Head of caudate nucleus (tissue), 42 donors: ENCODE measurements at regions not wholly inside any gene's neighbourhood (a gene's known extent, or its start where the extent isn't known, plus 50 kb on each side); places are given as distances from the start of the nearest gene placed in this dataset.
"Not testable (repeated sequence)": the region's sequence is repeated elsewhere in the genome, so short reads cannot be mapped to it uniquely, and the experiment has no call there.

Source experiments
- DNase-seq, 42 donors: peaks; one replicate each; pipeline versions ENCODE4 v3.0.0 to v3.0.0-alpha.2; 2020 to 2021; ENCODE audit warnings: mixed read lengths in 7 of 42
- intact Hi-C: fragments of 100-400 bp; cut with DNase I; formaldehyde crosslinking; loops from one replicate; pipeline ENCODE4 v1.15.0; 2022

- intact Hi-C loops, DNase-seq: not testable (repeated sequence)
Observed at GRCh38 chr21:6053145-6053544, 4468.2 kb upstream of the TPTE start.

GRCh38 chr21:6058997-6059396 is 4462.4 kb upstream of the TPTE start:
- intact Hi-C loops, DNase-seq: not testable (repeated sequence)

GRCh38 chr21:6060054-6060681 is 4461.2 kb upstream of the TPTE start:
- intact Hi-C loops, DNase-seq: not testable (repeated sequence)

GRCh38 chr21:6066320-6066985 is 4454.9 kb upstream of the TPTE start:
- DNase-seq, intact Hi-C loops: not testable (repeated sequence)

GRCh38 chr21:6068098-6068831 is 4453.1 kb upstream of the TPTE start:
- DNase-seq, intact Hi-C loops: not testable (repeated sequence)

GRCh38 chr21:6070213-6070612 is 4451.2 kb upstream of the TPTE start:
- intact Hi-C loops, DNase-seq: not testable (repeated sequence)

GRCh38 chr21:6072691-6073090 is 4448.7 kb upstream of the TPTE start:
- DNase-seq, intact Hi-C loops: not testable (repeated sequence)

GRCh38 chr21:6073993-6074705 is 4447.2 kb upstream of the TPTE start:
- intact Hi-C loops, DNase-seq: not testable (repeated sequence)

GRCh38 chr21:6074935-6075334 is 4446.4 kb upstream of the TPTE start:
- DNase-seq, intact Hi-C loops: not testable (repeated sequence)

GRCh38 chr21:6075627-6076208 is 4445.7 kb upstream of the TPTE start:
- DNase-seq, intact Hi-C loops: not testable (repeated sequence)

- intact Hi-C loops, result not testable (repeated sequence)
Observed at GRCh38 chr21:6077358-6077757, 4444.0 kb upstream of the TPTE start.

GRCh38 chr21:6078902-6079301 is 4442.5 kb upstream of the TPTE start:
- intact Hi-C loops, DNase-seq: not testable (repeated sequence)

More at GRCh38 chr21:6077358-6077757, 4444.0 kb upstream of the TPTE start:
- not testable (repeated sequence) for DNase-seq

GRCh38 chr21:6080941-6081655 is 4440.3 kb upstream of the TPTE start:
- DNase-seq, intact Hi-C loops: not testable (repeated sequence)

- intact Hi-C loops, DNase-seq: not testable (repeated sequence)
Observed at GRCh38 chr21:6082166-6082565, 4439.2 kb upstream of the TPTE start.

- intact Hi-C loops, DNase-seq: not testable (repeated sequence)
Observed at GRCh38 chr21:6083574-6084120, 4437.7 kb upstream of the TPTE start.

- intact Hi-C loops, DNase-seq: not testable (repeated sequence)
Observed at GRCh38 chr21:6086038-6086437, 4435.3 kb upstream of the TPTE start.

GRCh38 chr21:6087579-6088178 is 4433.7 kb upstream of the TPTE start:
- intact Hi-C loops, DNase-seq: not testable (repeated sequence)
